Fibroblast of mammary gland (primary cell): ENCODE measurements at regions not wholly inside any gene's neighbourhood (a gene's known extent, or its start where the extent isn't known, plus 50 kb on each side); places are given as distances from the start of the nearest gene placed in this dataset.

ENCODE experiments used
- DNase-seq: peaks from one replicate; pipeline ENCODE4 v3.0.0-alpha.2; 2010; ENCODE audit warnings: low read depth
- H3K4me3 ChIP-seq: 2 replicates; pipeline ENCODE4 v1.5.1; 2011; ENCODE audit warnings: low read depth, mild to moderate bottlenecking, low read length, moderate library complexity; ENCODE audit not compliant: control insufficient read depth
- CTCF ChIP-seq: conservative IDR thresholded peaks from 2 replicates; pipeline ENCODE4 v1.5.1; 2011; ENCODE audit warnings: low read depth, low read length, inconsistent platforms; ENCODE audit not compliant: control insufficient read depth, insufficient read depth

- no peak overlapping the region for H3K4me3 ChIP-seq
- no peak for DNase-seq
- TF ChIP-seq CTCF, result no peak
These were observed 601.9 kb downstream of the SNAPC1 start for GRCh38 chr14:62364161-62364560.

- DNase-seq, result no peak
- no peak for TF ChIP-seq CTCF
- H3K4me3 ChIP-seq, result no peak overlapping the region
These were observed 602.6 kb downstream of the SNAPC1 start for GRCh38 chr14:62364800-62365280.

GRCh38 chr14:62369919-62370560 is 607.8 kb downstream of the SNAPC1 start:
- TF ChIP-seq CTCF, result no peak
- H3K4me3 ChIP-seq, result no peak overlapping the region
- DNase-seq, result no peak

GRCh38 chr14:62373944-62374343 is 611.7 kb downstream of the SNAPC1 start:
- no peak for DNase-seq
- no peak overlapping the region for H3K4me3 ChIP-seq
- no peak for TF ChIP-seq CTCF

GRCh38 chr14:62378057-62378456 is 615.8 kb downstream of the SNAPC1 start:
- H3K4me3 ChIP-seq, result no peak overlapping the region
- TF ChIP-seq CTCF, result no peak
- DNase-seq, result no peak

GRCh38 chr14:62381311-62382070 is 619.3 kb downstream of the SNAPC1 start:
- H3K4me3 ChIP-seq, result no peak overlapping the region

More at GRCh38 chr14:62381311-62382070, 619.3 kb downstream of the SNAPC1 start:
- TF ChIP-seq CTCF, result no peak
- DNase-seq, result no peak
